BLaER1 (cell line): ENCODE measurements at regions not wholly inside any gene's neighbourhood (a gene's known extent, or its start where the extent isn't known, plus 50 kb on each side); places are given as distances from the start of the nearest gene placed in this dataset.

ENCODE experiments used
- H3K27ac ChIP-seq: shearing (Covaris generic); formaldehyde crosslinking; 2 replicates; pipeline ENCODE4 v1.8.1; 2022
- H3K27me3 ChIP-seq: shearing (Covaris generic); formaldehyde crosslinking; 2 replicates; pipeline ENCODE4 v1.8.1; 2022
- H3K36me3 ChIP-seq: shearing (Covaris generic); formaldehyde crosslinking; 2 replicates; pipeline ENCODE4 v1.8.1; 2022
- H3K4me1 ChIP-seq: shearing (Covaris generic); formaldehyde crosslinking; 2 replicates; pipeline ENCODE4 v1.8.1; 2022
- H3K4me2 ChIP-seq: shearing (Covaris generic); formaldehyde crosslinking; 2 replicates; pipeline ENCODE4 v1.8.1; 2022
- H3K4me3 ChIP-seq: shearing (Covaris generic); formaldehyde crosslinking; 2 replicates; pipeline ENCODE4 v1.8.1; 2022
- H3K9ac ChIP-seq: shearing (Covaris generic); formaldehyde crosslinking; 2 replicates; pipeline ENCODE4 v1.8.1; 2022
- H3K9me3 ChIP-seq: shearing (Covaris generic); formaldehyde crosslinking; 2 replicates; pipeline ENCODE4 v1.8.1; 2022
- H4K20me1 ChIP-seq: shearing (Covaris generic); formaldehyde crosslinking; 2 replicates; pipeline ENCODE4 v1.8.1; 2022
- Cebpa-rat ChIP-seq: shearing (Covaris generic); IDR thresholded peaks from 2 replicates; pipeline ENCODE4 v1.8.1; 2022

GRCh38 chr6:10248378-10248843 is 166.5 kb downstream of the TFAP2A start:
- no peak overlapping the region for H3K27ac ChIP-seq
- H3K4me1 ChIP-seq = no peaks in the 10 kb centered on the region
- no peaks in the 10 kb centered on the region for H3K27me3 ChIP-seq
- TF ChIP-seq Cebpa-rat = no peak
- no peaks in the 10 kb centered on the region for H4K20me1 ChIP-seq
- no peak overlapping the region for H3K4me2 ChIP-seq
- no peaks in the 10 kb centered on the region for H3K36me3 ChIP-seq
- no peak overlapping the region for H3K9ac ChIP-seq
- H3K4me3 ChIP-seq = no peak overlapping the region
- H3K9me3 ChIP-seq = no peaks in the 10 kb centered on the region

- Histone ChIP-seq H4K20me1 (no peaks in the 10 kb centered on the region), H3K9ac (no peak overlapping the region), H3K36me3 (no peaks in the 10 kb centered on the region), H3K9me3 (no peaks in the 10 kb centered on the region), H3K27me3 (no peaks in the 10 kb centered on the region), H3K4me1 (peaks cover 7% of the 10 kb centered on the region; the same call in 1 of the 2 replicates), H3K4me3 (no peak overlapping the region), H3K27ac (no peak overlapping the region), H3K4me2 (no peak overlapping the region)
- no peak for TF ChIP-seq Cebpa-rat
Measured at GRCh38 chr6:10237298-10238038, 177.4 kb downstream of the TFAP2A start.

- H3K36me3 ChIP-seq = no peaks in the 10 kb centered on the region
- H3K9ac ChIP-seq = no peak overlapping the region
- H3K27me3 ChIP-seq = no peaks in the 10 kb centered on the region
- TF ChIP-seq Cebpa-rat = no peak
- H3K4me2 ChIP-seq = peak overlapping the region; percentile 19; the same call in 1 of the 2 replicates
- no peaks in the 10 kb centered on the region for H3K9me3 ChIP-seq
- no peak overlapping the region for H3K4me3 ChIP-seq
- H3K4me1 ChIP-seq = peaks cover 7% of the 10 kb centered on the region; the same call in 1 of the 2 replicates
- no peaks in the 10 kb centered on the region for H4K20me1 ChIP-seq
- no peak overlapping the region for H3K27ac ChIP-seq
Measured at GRCh38 chr6:10235344-10235743, 179.5 kb downstream of the TFAP2A start.

GRCh38 chr6:10230531-10230930 is 184.3 kb downstream of the TFAP2A start:
- Histone ChIP-seq H4K20me1 (no peaks in the 10 kb centered on the region), H3K36me3 (no peaks in the 10 kb centered on the region), H3K4me3 (no peak overlapping the region), H3K4me2 (no peak overlapping the region), H3K9me3 (0 out of 2 replicates have a peak, but pooled peaks cover 7% of the 10 kb centered on the region), H3K4me1 (peaks cover 5% of the 10 kb centered on the region; the same call in 1 of the 2 replicates), H3K9ac (no peak overlapping the region), H3K27me3 (no peaks in the 10 kb centered on the region), H3K27ac (no peak overlapping the region)
- TF ChIP-seq Cebpa-rat = no peak

GRCh38 chr6:10223841-10224240 is 191.0 kb downstream of the TFAP2A start:
- Histone ChIP-seq H3K9ac (no peak overlapping the region), H3K36me3 (no peaks in the 10 kb centered on the region), H3K9me3 (0 out of 2 replicates have a peak, but pooled peaks cover 7% of the 10 kb centered on the region), H4K20me1 (no peaks in the 10 kb centered on the region), H3K27me3 (no peaks in the 10 kb centered on the region), H3K4me2 (no peak overlapping the region), H3K4me3 (no peak overlapping the region), H3K27ac (no peak overlapping the region), H3K4me1 (no peaks in the 10 kb centered on the region)
- TF ChIP-seq Cebpa-rat = no peak

DNA sequence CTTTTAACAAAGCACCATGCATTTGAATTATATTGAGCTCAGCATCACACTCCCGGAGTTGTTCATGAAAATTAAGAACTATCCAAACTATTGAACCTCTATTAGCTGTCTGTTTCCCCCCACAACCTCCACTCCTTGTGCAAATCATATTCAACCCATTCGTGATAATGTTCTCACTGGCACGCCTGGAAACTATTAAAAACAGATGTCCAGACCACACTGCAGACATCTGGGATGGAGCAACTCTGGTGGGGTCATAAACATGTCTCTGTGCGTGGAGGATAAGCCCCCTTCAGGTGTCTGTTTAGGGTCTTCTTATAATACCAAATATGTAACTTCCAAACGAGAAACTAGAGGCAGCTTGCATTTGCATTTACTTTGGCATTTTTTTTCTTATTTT is 193.7 kb downstream of the TFAP2A start:
- TF ChIP-seq Cebpa-rat = no peak
- no peak overlapping the region for H3K4me2 ChIP-seq
- H3K36me3 ChIP-seq = no peaks in the 10 kb centered on the region
- H3K9me3 ChIP-seq = no peaks in the 10 kb centered on the region
- H4K20me1 ChIP-seq = no peaks in the 10 kb centered on the region
- no peak overlapping the region for H3K4me3 ChIP-seq
- no peak overlapping the region for H3K27ac ChIP-seq
- no peaks in the 10 kb centered on the region for H3K27me3 ChIP-seq
- no peak overlapping the region for H3K9ac ChIP-seq
- no peaks in the 10 kb centered on the region for H3K4me1 ChIP-seq

GRCh38 chr6:10219510-10219909 is 195.4 kb downstream of the TFAP2A start:
- Histone ChIP-seq H3K4me2 (no peak overlapping the region), H3K4me1 (no peaks in the 10 kb centered on the region), H3K27me3 (no peaks in the 10 kb centered on the region), H3K9ac (no peak overlapping the region), H3K27ac (no peak overlapping the region), H3K4me3 (no peak overlapping the region), H3K9me3 (no peaks in the 10 kb centered on the region), H3K36me3 (no peaks in the 10 kb centered on the region), H4K20me1 (no peaks in the 10 kb centered on the region)
- TF ChIP-seq Cebpa-rat = no peak

GRCh38 chr6:10217111-10217510 is 197.8 kb downstream of the TFAP2A start:
- no peak overlapping the region for H3K4me3 ChIP-seq
- H3K27me3 ChIP-seq = no peaks in the 10 kb centered on the region
- no peaks in the 10 kb centered on the region for H3K4me1 ChIP-seq
- no peaks in the 10 kb centered on the region for H3K9me3 ChIP-seq
- H3K36me3 ChIP-seq = no peaks in the 10 kb centered on the region
- H3K9ac ChIP-seq = no peak overlapping the region
- H4K20me1 ChIP-seq = no peaks in the 10 kb centered on the region
- TF ChIP-seq Cebpa-rat = no peak
- H3K27ac ChIP-seq = no peak overlapping the region
- no peak overlapping the region for H3K4me2 ChIP-seq

DNA sequence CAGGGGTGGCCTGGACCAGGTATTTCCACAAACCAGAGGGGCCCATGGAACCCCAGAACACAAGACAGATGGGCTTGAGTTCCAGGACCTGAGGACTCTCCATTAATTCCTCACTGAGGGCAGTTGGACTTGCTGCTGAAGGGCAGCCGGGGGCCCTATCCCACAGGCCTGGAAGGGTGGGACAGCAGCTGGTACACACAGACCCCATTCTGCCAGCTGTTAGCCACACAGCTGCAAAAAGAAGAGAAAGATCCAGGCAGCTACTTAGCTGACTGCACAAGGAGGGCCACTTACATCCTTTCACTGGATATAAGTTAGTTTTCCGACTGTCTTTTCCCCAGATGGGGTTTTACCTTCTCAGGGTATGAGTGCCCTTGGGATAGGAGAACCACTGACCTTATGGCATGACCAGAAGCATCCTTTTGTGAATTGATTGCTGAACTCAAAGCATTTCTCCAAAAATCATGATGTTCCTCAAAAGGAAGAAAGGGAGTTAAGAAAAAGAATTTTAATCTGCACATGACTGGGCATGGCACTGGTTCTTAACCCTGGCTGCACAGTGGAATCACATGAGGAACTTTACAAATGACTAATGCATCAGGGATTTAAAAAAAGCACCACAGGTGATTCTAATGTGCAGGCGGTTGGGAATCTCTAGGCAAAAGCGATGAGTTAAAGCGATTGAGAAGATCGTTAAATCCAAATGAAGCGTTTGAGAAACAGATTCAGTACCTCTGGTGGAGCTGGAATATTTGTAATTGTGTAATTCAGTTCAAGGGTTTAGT is 199.4 kb downstream of the TFAP2A start:
- Histone ChIP-seq H3K4me1 (no peaks in the 10 kb centered on the region), H3K27ac (no peak overlapping the region), H3K4me3 (no peak overlapping the region), H3K27me3 (no peaks in the 10 kb centered on the region), H3K9me3 (no peaks in the 10 kb centered on the region), H3K9ac (no peak overlapping the region), H3K4me2 (no peak overlapping the region), H3K36me3 (no peaks in the 10 kb centered on the region), H4K20me1 (no peaks in the 10 kb centered on the region)
- TF ChIP-seq Cebpa-rat = no peak

GRCh38 chr6:10210052-10210451 is 204.8 kb downstream of the TFAP2A start:
- no peak for TF ChIP-seq Cebpa-rat
- Histone ChIP-seq H3K4me2 (no peak overlapping the region), H4K20me1 (no peaks in the 10 kb centered on the region), H3K9me3 (no peaks in the 10 kb centered on the region), H3K27me3 (no peaks in the 10 kb centered on the region), H3K27ac (no peak overlapping the region), H3K4me1 (no peaks in the 10 kb centered on the region), H3K4me3 (no peak overlapping the region), H3K36me3 (no peaks in the 10 kb centered on the region), H3K9ac (no peak overlapping the region)
